Activated CD8-positive, alpha-beta memory T cell treated with anti-CD3 and anti-CD28 coated beads, Interleukin-2, amount 10 ng/mL, durations not matched to agents 7 days and 5 days (primary cell): ENCODE measurements at regions not wholly inside any gene's neighbourhood (a gene's known extent, or its start where the extent isn't known, plus 50 kb on each side); places are given as distances from the start of the nearest gene placed in this dataset.
"Not testable (repeated sequence)": the region's sequence is repeated elsewhere in the genome, so short reads cannot be mapped to it uniquely, and the experiment has no call there.

ENCODE experiments used
- ATAC-seq: fragments of 150-1000 bp; cut with Tn5 transposase; one replicate; pipeline ENCODE4 v1.10.0; 2021; ENCODE audit warnings: moderate library complexity
- CTCF ChIA-PET: fragments of 350-600 bp; sonication (Branson Sonifier 250); formaldehyde crosslinking; loops from one replicate; lab custom pipeline; 2021; ENCODE audit warnings: antibody characterized with exemption; lab: Charles Lee
- DNase-seq: peaks from one replicate; pipeline ENCODE4 v3.0.0-alpha.2; 2020
- H3K27ac Mint-ChIP-seq: one replicate; pipeline ENCODE4 v1.8.0; 2021; ENCODE audit warnings: mild to moderate bottlenecking, mixed read lengths
- H3K27me3 Mint-ChIP-seq: one replicate; pipeline ENCODE4 v1.8.0; 2021; ENCODE audit warnings: mixed read lengths
- H3K36me3 Mint-ChIP-seq: one replicate; pipeline ENCODE4 v1.8.0; 2021; ENCODE audit warnings: mild to moderate bottlenecking, mixed read lengths
- H3K4me1 Mint-ChIP-seq: one replicate; pipeline ENCODE4 v1.8.0; 2021; ENCODE audit warnings: mixed read lengths
- H3K4me3 Mint-ChIP-seq: one replicate; pipeline ENCODE4 v1.8.0; 2021; ENCODE audit warnings: mild to moderate bottlenecking, moderate library complexity, mixed read lengths
- H3K9me3 Mint-ChIP-seq: one replicate; pipeline ENCODE4 v1.8.0; 2022; ENCODE audit warnings: low read depth, mixed read lengths

DNA sequence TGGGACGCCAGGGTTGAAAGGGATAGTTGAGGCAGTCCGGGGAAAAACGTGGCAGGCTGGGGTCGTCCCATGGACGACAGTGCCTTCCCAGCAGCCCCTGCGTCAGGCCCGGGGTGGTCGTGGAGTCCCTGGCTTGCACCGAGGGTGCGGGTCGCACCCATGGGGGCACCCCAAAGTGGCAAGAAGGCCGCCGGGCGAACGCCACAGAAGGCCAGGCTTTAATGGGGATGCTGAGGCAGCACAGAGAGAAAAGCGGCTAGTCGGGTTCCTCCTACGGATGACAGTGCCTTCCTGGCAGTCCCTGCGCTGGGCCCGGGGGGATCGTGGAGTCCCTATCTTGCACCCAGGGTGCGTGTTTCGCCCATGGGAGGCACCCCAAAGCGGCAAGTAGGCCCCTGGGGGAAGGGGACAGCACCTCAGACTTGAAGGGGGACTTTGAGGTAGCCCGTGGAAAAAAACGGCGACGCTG, 158.6 kb upstream of the ALG10B start:
- ATAC-seq, result no peak
- H3K36me3 Mint-ChIP-seq, result no peaks in the 10 kb centered on the region
- no peaks in the 10 kb centered on the region for H3K27me3 Mint-ChIP-seq
- no peak overlapping the region for H3K4me3 Mint-ChIP-seq
- no peak overlapping the region for H3K27ac Mint-ChIP-seq
- peaks cover 7% of the 10 kb centered on the region for H3K9me3 Mint-ChIP-seq
- CTCF ChIA-PET, result no interaction called here
- no peaks in the 10 kb centered on the region for H3K4me1 Mint-ChIP-seq
- DNase-seq, result no peak

DNA sequence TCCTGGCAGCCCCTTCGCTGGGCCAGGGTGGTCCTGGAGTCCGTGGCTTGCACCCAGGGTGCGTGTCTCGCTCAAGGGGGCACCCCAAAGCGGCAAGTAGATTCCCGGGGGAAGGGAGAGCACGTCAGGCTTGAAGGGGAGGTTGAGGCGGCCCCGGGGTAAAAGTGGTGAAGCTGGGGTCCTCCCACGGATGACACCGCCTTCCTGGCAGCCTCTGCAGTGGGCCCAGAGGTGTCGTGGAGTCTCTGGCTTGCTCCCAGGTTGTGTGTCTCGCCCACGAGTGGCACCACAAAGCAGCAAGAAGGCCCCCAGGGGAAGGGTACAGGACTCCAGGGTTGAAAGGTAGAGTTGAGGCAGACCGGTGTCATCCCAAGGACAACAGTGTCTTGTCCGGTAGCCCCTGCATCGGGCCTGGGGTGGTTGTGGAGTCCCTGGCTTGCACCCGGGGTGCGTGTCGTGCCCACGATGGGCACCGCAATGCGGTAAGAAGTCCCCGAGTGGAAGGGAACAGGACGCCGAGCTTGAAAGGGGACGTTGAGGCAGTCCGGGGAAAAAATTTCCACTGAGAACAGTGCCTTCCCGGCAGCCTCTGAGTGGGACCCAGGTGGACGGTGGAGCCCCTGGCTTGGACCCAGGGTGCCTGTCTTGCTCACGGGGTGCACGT, 158.0 kb upstream of the ALG10B start:
- ATAC-seq, result no peak
- DNase-seq, result no peak
- H3K27me3 Mint-ChIP-seq, result no peaks in the 10 kb centered on the region
- no peaks in the 10 kb centered on the region for H3K36me3 Mint-ChIP-seq
- H3K4me1 Mint-ChIP-seq, result no peaks in the 10 kb centered on the region
- CTCF ChIA-PET, result no interaction called here
- H3K9me3 Mint-ChIP-seq, result peaks cover 7% of the 10 kb centered on the region
- no peak overlapping the region for H3K4me3 Mint-ChIP-seq
- H3K27ac Mint-ChIP-seq, result no peak overlapping the region

- peaks cover 7% of the 10 kb centered on the region for H3K9me3 Mint-ChIP-seq
- H3K27ac Mint-ChIP-seq, result no peak overlapping the region
- no peak overlapping the region for H3K4me3 Mint-ChIP-seq
- H3K4me1 Mint-ChIP-seq, result no peaks in the 10 kb centered on the region
- ATAC-seq (no peak), DNase-seq (no peak)
- CTCF ChIA-PET, result no interaction called here
- H3K27me3 Mint-ChIP-seq, result no peaks in the 10 kb centered on the region
- H3K36me3 Mint-ChIP-seq, result no peaks in the 10 kb centered on the region
Observed at GRCh38 chr12:38159092-38159551, 157.5 kb upstream of the ALG10B start.

- no peak overlapping the region for H3K27ac Mint-ChIP-seq
- H3K27me3 Mint-ChIP-seq, result no peaks in the 10 kb centered on the region
- H3K4me3 Mint-ChIP-seq, result no peak overlapping the region
- peaks cover 7% of the 10 kb centered on the region for H3K9me3 Mint-ChIP-seq
- DNase-seq (no peak), ATAC-seq (no peak)
- no peaks in the 10 kb centered on the region for H3K4me1 Mint-ChIP-seq
- CTCF ChIA-PET, result no interaction called here
- no peaks in the 10 kb centered on the region for H3K36me3 Mint-ChIP-seq
Observed at GRCh38 chr12:38159591-38160317, 156.8 kb upstream of the ALG10B start.

DNA sequence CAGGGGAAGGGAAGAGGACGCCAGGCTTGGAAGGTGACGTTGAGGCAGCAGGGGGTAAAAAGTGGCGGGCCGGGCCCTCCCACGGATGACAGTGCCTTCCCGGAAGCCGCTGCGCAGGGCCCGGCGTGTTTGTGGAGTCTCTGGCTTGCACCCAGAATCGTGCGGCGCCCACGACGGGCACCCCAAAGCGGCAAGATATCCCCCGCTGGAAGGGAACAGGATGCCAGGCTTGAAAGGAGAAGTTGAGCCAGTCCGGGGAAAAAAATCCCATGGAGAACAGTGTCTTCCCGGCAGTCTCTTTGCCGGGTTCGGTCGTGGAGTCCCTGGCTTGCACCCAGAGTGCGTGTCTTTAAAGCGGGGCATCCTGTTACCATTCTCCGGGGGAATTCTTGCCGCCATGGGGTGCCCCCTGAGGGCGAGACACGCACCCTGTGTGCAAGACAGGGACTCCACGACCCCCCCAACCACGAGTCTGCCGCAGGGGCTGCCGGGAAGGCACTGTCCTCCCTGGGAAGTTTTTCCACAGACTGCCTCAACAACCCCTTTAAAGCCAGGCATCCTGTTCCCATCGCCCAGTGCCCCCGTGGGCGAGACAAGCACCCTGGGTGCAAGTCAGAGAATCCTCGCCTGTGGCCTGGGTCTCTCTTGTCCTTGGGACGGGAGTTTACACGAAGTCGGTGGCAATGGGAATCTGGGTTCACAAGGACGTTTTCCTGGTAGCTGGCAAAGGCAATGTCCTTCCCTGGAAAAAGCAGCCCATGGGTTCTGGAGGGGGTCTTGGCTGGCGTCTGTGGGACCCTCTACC, 156.1 kb upstream of the ALG10B start:
- H3K27ac Mint-ChIP-seq, result no peak overlapping the region
- no peaks in the 10 kb centered on the region for H3K36me3 Mint-ChIP-seq
- ATAC-seq (no peak), DNase-seq (no peak)
- H3K27me3 Mint-ChIP-seq, result no peaks in the 10 kb centered on the region
- CTCF ChIA-PET, result no interaction called here
- H3K4me3 Mint-ChIP-seq, result no peak overlapping the region
- peaks cover 7% of the 10 kb centered on the region for H3K9me3 Mint-ChIP-seq
- H3K4me1 Mint-ChIP-seq, result no peaks in the 10 kb centered on the region

DNA sequence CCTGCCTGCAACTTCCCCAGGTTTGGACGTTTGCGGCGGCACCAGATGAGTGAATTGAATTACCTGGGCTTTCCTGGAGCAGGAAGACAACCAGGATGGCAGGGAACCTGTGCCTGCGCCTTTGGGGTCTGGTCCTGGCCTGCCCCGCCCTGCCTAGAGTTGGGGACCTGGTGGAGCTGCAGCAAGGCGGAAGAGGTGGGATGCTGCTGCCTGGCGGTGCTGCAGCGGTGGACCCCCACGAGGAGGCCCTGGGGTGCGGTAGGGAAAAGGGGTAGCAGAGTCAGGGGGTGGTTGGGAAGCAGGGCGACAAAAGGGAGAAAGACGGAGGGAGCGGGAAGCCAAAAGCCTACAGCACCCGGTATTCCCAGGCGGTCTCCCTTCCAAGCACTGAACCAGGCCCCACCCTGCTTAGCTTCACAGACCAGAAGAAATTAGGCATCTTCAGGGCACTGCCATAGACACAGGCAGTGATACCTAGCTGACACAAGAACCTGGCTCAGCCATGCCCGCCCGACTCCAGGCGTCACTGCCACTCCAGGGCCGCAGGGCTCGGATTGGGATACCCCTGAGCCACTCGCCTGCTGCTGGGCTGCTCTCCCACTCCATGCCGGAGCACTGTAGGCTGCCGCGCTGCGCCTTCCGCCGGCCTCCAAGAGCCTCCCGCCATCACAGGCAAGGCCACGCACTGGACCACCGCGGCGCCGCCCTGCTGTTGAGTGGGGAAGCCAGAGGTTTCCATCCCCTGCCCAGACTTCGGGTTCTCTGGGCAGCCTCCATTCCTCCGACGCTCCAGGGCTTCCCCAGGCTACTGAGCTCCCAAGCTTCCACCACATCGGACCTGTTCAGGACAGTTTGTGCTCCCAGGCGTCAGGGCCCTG, 155.2 kb upstream of the ALG10B start:
- H3K27ac Mint-ChIP-seq, result no peak overlapping the region
- DNase-seq, result no peak
- H3K4me3 Mint-ChIP-seq, result no peak overlapping the region
- no peaks in the 10 kb centered on the region for H3K4me1 Mint-ChIP-seq
- CTCF ChIA-PET, result no interaction called here
- no peak for ATAC-seq
- peaks cover 7% of the 10 kb centered on the region for H3K9me3 Mint-ChIP-seq
- H3K27me3 Mint-ChIP-seq, result no peaks in the 10 kb centered on the region
- no peaks in the 10 kb centered on the region for H3K36me3 Mint-ChIP-seq

- DNase-seq (no peak), ATAC-seq (no peak)
- CTCF ChIA-PET, result no interaction called here
- H3K9me3 Mint-ChIP-seq, result peaks cover 7% of the 10 kb centered on the region
- no peak overlapping the region for H3K4me3 Mint-ChIP-seq
- no peaks in the 10 kb centered on the region for H3K36me3 Mint-ChIP-seq
- H3K27ac Mint-ChIP-seq, result no peak overlapping the region
- no peaks in the 10 kb centered on the region for H3K27me3 Mint-ChIP-seq
- no peaks in the 10 kb centered on the region for H3K4me1 Mint-ChIP-seq
Observed at GRCh38 chr12:38162013-38162412, 154.6 kb upstream of the ALG10B start.

- no peaks in the 10 kb centered on the region for H3K4me1 Mint-ChIP-seq
- H3K9me3 Mint-ChIP-seq, result peaks cover 7% of the 10 kb centered on the region
- no peak for ATAC-seq
- H3K36me3 Mint-ChIP-seq, result no peaks in the 10 kb centered on the region
- H3K4me3 Mint-ChIP-seq, result no peak overlapping the region
- H3K27me3 Mint-ChIP-seq, result no peaks in the 10 kb centered on the region
- no peak overlapping the region for H3K27ac Mint-ChIP-seq
- DNase-seq, result no peak
- CTCF ChIA-PET, result no interaction called here
Observed at GRCh38 chr12:38162708-38163441, 153.7 kb upstream of the ALG10B start.

- Mint-ChIP-seq H3K27me3 (no peaks in the 10 kb centered on the region), H3K27ac (no peak overlapping the region), H3K4me3 (no peak overlapping the region), H3K36me3 (no peaks in the 10 kb centered on the region), H3K4me1 (no peaks in the 10 kb centered on the region), H3K9me3 (peaks cover 7% of the 10 kb centered on the region)
- DNase-seq, result no peak
- ATAC-seq, result no peak
- CTCF ChIA-PET, result no interaction called here
Observed at GRCh38 chr12:38163442-38163801, 153.2 kb upstream of the ALG10B start.

- Mint-ChIP-seq H3K27me3 (no peaks in the 10 kb centered on the region), H3K36me3 (no peaks in the 10 kb centered on the region), H3K27ac (no peak overlapping the region), H3K4me3 (no peak overlapping the region), H3K4me1 (no peaks in the 10 kb centered on the region), H3K9me3 (peaks cover 7% of the 10 kb centered on the region)
- ATAC-seq, result no peak
- CTCF ChIA-PET, result no interaction called here
- no peak for DNase-seq
Observed at GRCh38 chr12:38166225-38166624, 150.3 kb upstream of the ALG10B start.

DNA sequence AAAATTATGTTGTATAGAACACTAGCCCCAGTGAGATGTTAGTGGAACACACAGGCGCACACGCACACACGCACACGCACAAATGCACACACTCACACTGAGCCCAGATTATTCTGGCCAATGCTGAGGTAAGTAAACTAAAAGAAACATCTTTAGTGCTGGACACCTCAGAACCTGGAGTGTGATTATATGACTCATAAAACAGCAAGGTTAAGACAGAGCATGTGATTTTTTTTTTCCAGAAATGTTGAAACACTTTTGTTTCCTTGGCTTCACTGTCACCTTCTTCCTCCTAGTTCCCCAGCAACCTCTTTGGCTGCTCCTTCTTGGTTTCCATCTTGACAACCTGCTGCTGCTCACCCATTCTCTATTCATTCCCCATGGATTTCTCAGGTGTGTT, 141.0 kb upstream of the ALG10B start:
- Mint-ChIP-seq H3K4me1 (no peaks in the 10 kb centered on the region), H3K27ac (no peak overlapping the region), H3K4me3 (no peak overlapping the region), H3K9me3 (no peaks in the 10 kb centered on the region), H3K27me3 (no peaks in the 10 kb centered on the region), H3K36me3 (no peaks in the 10 kb centered on the region)
- CTCF ChIA-PET, result no interaction called here
- no peak for ATAC-seq
- no peak for DNase-seq

DNA sequence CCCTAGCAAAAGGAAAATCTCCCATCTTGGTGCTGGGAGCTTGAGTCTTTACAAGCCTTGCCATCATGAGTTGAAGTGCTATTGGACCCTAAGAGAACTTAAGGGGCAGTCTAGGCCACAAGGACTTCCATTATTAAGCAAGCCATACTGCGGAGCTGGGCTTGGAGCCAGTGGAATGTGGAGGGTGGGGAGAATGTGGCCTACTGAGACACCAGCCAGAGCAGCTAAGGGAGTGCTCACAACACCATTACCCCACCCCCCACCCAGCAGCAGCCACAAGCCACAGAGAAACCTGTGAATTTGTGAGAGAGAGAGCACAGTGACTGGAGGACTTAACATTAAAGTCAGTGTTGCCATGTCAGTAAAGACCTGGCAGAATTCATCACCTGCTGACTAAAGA, 133.0 kb upstream of the ALG10B start:
- H3K4me3 Mint-ChIP-seq, H3K27me3 Mint-ChIP-seq, H3K36me3 Mint-ChIP-seq, DNase-seq, H3K9me3 Mint-ChIP-seq, ATAC-seq, H3K27ac Mint-ChIP-seq, H3K4me1 Mint-ChIP-seq, CTCF ChIA-PET: not testable (repeated sequence)
